ENCODE measurements at regions not wholly inside any gene's neighbourhood (a gene's known extent, or its start where the extent isn't known, plus 50 kb on each side); places are given as distances from the start of the nearest gene placed in this dataset.

DNA sequence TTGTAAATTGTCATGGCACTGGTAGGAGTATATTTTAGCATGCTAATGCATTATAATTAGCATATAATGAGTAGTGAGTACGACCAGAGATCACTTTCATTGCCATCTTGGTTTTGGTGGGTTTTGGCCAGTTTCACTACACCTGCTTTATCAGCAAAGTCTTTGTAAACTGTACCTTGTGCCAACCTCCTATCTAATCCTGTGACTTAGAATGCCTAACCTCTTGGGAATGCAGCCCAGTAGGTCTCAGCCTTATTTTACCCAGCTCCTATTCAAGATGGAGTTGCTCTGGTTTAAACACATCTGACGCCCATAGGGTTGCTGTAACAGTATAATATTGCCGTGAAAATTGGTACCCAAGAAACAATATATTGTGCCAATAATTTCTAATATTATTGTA, 159.4 kb downstream of the MAGEB5 start:
- DNase-seq (ENCODE audit: low spot score) = no peak

DNA sequence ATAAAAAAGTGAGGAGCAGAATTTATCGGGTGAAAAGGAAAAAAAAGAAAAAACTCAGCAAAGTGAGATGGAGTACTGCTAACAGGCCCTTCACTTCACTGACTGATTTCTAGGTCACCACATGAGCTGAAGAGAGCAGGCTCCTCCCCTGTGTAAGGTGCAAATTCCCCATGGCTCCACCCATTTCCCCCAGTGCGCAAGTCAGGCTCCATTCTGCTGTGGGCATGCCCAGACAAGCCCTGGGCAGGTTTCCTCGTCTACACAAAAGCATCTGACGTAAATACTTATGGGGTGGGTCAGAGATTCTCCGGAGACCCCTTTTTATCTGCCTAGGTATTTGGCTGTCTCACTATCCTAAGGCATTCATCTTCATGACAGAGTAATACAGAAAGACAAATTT, 157.9 kb downstream of the MAGEB5 start:
- no peak for DNase-seq (ENCODE audit: low spot score)

DNA sequence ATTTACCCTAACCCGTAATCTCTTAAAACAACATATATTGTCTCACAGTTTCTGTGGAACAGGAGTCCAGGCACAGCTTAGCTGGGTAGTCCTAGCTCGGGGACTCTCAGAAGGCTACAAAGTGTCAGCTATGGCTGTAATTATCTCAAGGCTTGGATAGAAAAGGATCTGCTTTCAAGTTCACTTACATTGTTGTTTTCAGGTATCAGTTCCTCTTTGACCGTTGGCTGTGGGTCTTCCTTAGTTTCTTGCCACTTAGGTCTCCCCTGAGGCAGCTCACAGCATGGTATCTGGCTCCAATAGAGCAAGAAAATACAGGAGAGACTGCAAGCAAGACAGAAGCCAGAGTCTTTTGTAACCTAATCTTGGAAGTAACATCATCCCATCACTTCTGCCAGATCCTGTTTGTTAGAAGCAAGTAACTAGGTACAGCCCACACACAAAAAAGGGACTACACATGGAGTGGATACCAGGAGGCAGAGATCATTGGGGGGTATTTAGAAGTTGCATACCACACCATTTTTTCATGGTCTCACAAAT, 137.0 kb downstream of the MAGEB5 start:
- DNase-seq (ENCODE audit: low spot score) = no peak

DNA sequence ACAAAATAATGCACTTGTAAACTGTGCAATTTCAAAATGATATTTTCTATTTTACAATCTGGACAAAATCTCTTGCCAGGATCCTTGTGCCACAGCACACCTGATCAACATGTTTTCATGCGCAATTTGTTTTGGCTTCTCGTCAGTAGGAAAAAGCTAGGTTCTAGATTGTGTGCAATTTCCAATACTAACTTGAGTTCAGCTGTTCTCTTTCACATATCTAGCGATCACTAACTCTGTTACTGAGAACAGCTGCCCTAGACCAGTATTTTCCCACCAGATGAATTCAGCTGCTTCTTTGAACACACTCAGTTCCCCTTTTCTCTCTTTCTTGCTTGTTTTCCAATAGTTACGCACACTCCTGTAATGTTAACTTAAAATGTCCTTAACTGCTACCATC, 131.2 kb downstream of the MAGEB5 start:
- no peak for DNase-seq (ENCODE audit: low spot score)

DNA sequence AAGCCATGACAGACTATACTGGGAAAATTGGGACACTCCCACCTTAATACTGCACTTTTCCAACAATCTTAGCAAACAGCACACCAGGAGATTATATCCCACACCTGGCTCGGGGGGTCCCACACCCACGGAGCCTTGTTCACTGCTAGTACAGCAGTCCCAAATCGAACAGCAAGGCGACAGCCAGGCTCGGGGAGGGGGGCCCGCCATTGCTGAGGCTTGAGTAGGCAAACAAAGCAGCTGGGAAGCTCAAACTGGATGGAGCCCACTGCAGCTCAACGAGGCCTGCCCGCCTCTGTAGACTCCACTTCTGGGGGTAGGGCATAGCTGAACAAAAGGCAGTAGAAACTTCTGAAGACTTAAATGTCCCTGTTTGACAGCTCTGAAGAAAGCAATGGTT, 118.3 kb downstream of the MAGEB5 start:
- no peak for DNase-seq (ENCODE audit: low spot score)

DNA sequence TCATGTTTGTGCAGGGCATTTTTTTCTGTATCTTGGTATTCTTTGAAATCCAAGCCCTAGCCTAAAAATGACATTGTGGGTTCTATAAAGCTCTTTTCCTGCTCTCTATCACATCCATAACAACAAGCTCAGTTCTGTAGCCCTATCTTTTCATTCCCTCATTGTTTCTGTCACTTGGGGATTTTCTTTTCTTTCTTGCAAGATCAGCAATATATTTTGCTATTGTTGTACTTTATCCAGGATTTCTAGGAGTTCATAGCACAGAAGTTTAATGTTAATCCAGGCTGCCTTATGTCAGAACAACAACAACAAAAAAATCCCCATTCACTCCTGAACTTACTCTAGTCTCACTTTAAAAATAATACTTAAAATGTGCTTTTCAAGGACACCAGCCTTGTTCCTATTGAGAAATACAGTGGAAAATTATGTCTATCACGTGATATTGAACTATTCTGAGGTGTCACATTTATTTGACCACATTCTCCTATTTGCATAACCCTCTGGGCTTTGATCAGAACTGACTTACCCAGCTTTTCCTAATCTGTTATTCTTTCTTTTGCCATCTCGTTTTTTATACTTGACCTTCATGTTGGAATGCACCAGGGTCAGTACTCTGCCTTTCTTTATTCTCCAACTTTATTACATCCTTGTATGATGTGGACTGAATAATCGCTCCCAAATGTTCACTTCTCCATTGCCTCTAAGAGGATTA, 112.8 kb downstream of the MAGEB5 start:
- no peak for DNase-seq (ENCODE audit: low spot score)

DNA sequence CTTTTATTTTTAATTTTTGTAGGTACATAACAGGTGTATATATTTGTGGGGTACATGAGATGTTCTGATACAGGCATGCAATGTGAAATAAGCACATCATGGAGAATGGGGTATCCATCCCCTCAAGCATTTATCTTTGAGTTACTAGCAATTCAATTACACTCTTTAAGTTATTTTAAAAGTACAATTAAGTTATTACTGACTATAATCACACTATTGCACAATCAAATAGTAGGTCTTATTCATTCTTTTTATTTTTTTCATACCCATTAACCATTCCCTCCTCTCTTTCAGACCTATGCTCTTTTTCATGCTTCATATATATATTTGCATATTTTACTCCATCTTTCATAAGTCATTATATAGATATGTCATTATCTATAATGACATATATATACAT, 93.3 kb downstream of the MAGEB5 start:
- no peak for DNase-seq (ENCODE audit: low spot score)

DNA sequence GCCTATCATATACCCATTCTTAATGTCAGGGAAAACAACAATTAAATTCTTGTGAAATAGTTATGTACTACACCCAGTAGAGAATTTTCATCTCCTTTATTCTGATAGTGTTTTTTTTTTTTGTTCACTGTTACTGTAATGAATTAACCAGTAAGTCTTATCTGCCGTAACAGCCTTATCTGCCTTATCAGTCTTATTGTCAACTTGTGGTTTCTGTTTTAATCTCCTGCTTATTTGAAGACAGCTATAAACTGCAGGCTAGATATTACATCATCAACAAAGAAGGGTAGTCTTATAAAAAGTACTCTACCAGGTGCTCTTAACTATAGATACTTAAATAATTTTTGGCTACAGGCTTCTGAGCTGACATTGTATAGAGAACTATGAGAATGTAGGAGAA, 79.5 kb downstream of the MAGEB5 start:
- no peak for DNase-seq (ENCODE audit: low spot score)

DNA sequence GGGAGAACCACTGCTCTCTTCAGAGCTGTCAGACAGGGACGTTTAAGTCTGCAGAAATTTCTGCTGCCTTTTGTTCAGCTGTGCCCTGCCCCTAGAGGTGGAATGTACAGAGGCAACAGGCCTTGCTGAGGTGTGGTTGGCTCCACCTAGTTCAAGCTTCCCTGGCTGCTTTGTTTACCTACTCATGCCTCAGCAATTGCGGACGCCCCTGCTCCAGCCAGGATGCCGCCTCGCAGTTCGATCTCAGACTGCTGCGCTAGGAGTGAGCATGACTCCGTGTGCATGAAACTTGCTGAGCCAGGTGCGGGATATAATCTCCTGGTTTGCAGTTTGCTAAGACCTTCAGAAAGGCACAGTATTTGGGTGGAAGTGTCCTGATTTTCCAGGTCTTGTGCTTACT, 70.9 kb downstream of the MAGEB5 start:
- no peak for DNase-seq (ENCODE audit: low spot score)
